Bronchial epithelial cell (primary cell): ENCODE measurements at regions not wholly inside any gene's neighbourhood (a gene's known extent, or its start where the extent isn't known, plus 50 kb on each side); places are given as distances from the start of the nearest gene placed in this dataset.

Source experiments
- DNase-seq: peaks from one replicate; pipeline ENCODE4 v3.0.0-alpha.2; 2010; ENCODE audit warnings: low read depth
- FAIRE-seq: peaks from 2 replicates; lab custom pipeline; 2011; peaks lifted over from hg19 to GRCh38; lab: Jason Lieb, UNC
- H3K27me3 ChIP-seq: 2 replicates; pipeline ENCODE4 v1.5.1; 2011; ENCODE audit warnings: low read length; ENCODE audit not compliant: control insufficient read depth, insufficient read depth
- H3K36me3 ChIP-seq: 2 replicates; pipeline ENCODE4 v1.5.1; 2011; ENCODE audit warnings: low read length; ENCODE audit not compliant: control insufficient read depth, insufficient read depth
- H3K4me3 ChIP-seq: 2 replicates; pipeline ENCODE4 v1.5.1; 2011; ENCODE audit warnings: mild to moderate bottlenecking, low read depth, low read length, control low read depth
- TF ChIP-seq, protein P1 (sequence below): IDR thresholded peaks from 2 replicates; pipeline ENCODE4 v1.5.1; 2011; ENCODE audit warnings: mild to moderate bottlenecking, moderate library complexity, low read length, control low read depth, inconsistent platforms; ENCODE audit not compliant: insufficient read depth, severe bottlenecking

- Histone ChIP-seq H3K4me3 (no peak overlapping the region), H3K36me3 (no peaks in the 10 kb centered on the region), H3K27me3 (no peaks in the 10 kb centered on the region)
- FAIRE-seq: no peak
- DNase-seq: no peak
- TF ChIP-seq, protein P1, sequence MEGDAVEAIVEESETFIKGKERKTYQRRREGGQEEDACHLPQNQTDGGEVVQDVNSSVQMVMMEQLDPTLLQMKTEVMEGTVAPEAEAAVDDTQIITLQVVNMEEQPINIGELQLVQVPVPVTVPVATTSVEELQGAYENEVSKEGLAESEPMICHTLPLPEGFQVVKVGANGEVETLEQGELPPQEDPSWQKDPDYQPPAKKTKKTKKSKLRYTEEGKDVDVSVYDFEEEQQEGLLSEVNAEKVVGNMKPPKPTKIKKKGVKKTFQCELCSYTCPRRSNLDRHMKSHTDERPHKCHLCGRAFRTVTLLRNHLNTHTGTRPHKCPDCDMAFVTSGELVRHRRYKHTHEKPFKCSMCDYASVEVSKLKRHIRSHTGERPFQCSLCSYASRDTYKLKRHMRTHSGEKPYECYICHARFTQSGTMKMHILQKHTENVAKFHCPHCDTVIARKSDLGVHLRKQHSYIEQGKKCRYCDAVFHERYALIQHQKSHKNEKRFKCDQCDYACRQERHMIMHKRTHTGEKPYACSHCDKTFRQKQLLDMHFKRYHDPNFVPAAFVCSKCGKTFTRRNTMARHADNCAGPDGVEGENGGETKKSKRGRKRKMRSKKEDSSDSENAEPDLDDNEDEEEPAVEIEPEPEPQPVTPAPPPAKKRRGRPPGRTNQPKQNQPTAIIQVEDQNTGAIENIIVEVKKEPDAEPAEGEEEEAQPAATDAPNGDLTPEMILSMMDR: no peak
Observed at GRCh38 chr13:21897161-21897560, 226.3 kb downstream of the FGF9 start.

DNA sequence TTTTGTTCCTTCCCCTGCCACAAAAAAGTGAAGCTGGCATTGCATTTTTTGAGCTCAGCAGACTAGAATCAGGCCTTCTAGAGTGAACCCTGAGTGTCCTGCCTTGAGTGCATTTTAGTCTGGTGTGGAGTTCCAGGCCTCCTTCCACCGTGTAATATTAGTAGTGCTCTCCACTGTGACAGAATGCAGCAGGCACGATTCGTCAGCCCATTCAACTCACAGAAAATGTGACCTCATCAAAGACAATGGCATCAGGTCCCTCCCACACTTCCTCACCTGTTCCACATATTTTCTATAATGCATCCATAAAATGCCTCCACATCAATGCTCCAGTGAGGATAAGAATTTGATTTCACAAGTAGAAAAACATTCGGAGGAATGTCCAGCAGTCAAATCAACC is 227.6 kb downstream of the FGF9 start:
- Histone ChIP-seq H3K36me3 (no peaks in the 10 kb centered on the region), H3K27me3 (no peaks in the 10 kb centered on the region), H3K4me3 (no peak overlapping the region)
- peak; percentile 33 for DNase-seq
- FAIRE-seq: no peak
- TF ChIP-seq, protein P1: no peak

- FAIRE-seq (no peak), DNase-seq (no peak)
- Histone ChIP-seq H3K27me3 (no peaks in the 10 kb centered on the region), H3K4me3 (no peak overlapping the region), H3K36me3 (no peaks in the 10 kb centered on the region)
- TF ChIP-seq, protein P1: no peak
Observed at GRCh38 chr13:21898945-21899344, 228.1 kb downstream of the FGF9 start.

GRCh38 chr13:21901336-21901735 is 230.5 kb downstream of the FGF9 start:
- no peak for DNase-seq
- Histone ChIP-seq H3K27me3 (no peaks in the 10 kb centered on the region), H3K36me3 (no peaks in the 10 kb centered on the region), H3K4me3 (no peak overlapping the region)
- no peak for FAIRE-seq
- TF ChIP-seq, protein P1: no peak

DNA sequence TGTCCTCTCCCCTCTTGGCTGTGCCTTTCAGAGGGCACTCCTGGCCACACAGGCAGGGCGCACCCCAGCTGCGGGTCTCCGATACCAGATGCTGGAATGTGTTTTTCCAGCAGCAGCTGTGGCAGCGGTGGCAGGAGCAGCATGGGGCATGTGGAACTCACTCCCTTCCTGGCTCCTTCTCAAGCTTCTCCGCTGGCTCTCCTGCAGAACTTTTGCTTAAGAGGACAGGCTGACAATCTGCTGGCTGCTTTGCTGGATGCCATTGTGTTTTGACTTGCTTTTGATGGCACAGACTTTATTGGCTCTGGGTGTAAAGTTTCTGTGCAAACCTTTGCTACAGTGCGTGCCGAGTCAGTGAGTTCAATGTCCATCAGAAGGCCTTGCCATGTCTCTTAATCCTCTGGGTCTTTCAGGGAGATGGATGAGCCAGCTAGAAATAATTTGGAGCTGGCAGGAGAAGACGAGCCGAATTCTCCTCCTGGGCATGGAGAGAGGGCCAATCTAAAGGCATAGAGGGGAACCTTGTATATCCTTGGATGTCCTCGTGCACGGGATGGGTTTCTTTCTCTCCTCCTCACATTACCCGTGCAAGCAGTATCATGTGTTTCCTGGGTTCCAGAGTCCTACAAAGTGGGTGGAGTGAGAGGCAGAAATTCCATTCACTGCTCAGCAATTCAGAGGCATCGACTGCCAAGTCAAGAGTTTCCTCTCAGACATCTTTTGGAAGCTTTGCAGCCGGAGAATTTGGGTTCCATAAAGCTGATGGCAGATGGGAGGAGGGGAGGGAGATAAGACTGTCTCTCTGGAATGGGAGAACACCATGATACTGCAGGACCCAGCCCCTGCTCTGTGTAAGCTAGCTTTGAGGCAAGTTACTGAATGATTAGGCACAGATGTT is 231.2 kb downstream of the FGF9 start:
- H3K36me3 ChIP-seq: no peaks in the 10 kb centered on the region
- TF ChIP-seq, protein P1: no peak
- no peak overlapping the region for H3K4me3 ChIP-seq
- H3K27me3 ChIP-seq: no peaks in the 10 kb centered on the region
- DNase-seq (no peak), FAIRE-seq (peak; percentile 58)
